ENCODE measurements at regions not wholly inside any gene's neighbourhood (a gene's known extent, or its start where the extent isn't known, plus 50 kb on each side); places are given as distances from the start of the nearest gene placed in this dataset.

DNA sequence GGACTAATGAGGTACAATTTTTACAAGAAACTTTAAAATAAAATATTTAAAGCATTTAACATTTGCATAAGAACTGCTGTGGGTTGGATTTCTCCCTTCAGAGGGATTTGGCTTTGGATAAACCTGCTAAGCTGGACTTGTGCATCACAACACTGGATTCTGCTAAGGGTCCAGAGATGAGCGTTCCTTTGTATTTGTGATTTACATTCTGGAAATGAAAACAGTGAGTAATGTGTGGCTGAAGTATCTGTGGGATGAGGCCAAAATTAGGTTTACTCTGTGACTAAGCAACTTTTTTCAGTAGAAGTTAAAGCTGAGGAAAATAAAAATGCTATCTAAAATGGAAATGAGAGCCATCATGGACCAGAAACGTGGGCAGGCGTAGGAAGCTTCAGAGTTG lies 494.3 kb downstream of the EPM2A start:
- no peak for FAIRE-seq

More for the DNA sequence above, 494.3 kb downstream of the EPM2A start:
- CTCF ChIA-PET (ENCODE audit: low intra/inter-chr PET ratio, low total read pairs) = no interaction called here
- no peaks in the 10 kb centered on the region for H4K20me1 ChIP-seq (ENCODE audit: insufficient read depth, low read length)
- in situ Hi-C loops (cut with HindIII; ENCODE audit: extremely low pct_ligation_motif_present, low pct_unique_long_range_greater_than_20kb) = no loop called here
- intact Hi-C loops (cut with micrococcal nuclease; ENCODE audit: unreplicated experiment) = no loop called here
- no peak for TF ChIP-seq ZKSCAN8 (CRISPR knock-in tag; IDR thresholded peaks at IDR 0.05; ENCODE audit: borderline replicate concordance)
- TF ChIP-seq EP300 (IDR thresholded peaks at IDR 0.05; ENCODE audit: low read depth in 2 of 2, low read length in 2 of 2) = peak in 1 of 2 experiments; percentile 46; a peak in 1 of 4 replicates
- no peak for TF ChIP-seq EP300 (CRISPR knock-in tag; IDR thresholded peaks at IDR 0.05; ENCODE audit: borderline replicate concordance)
- peak in 1 of 2 experiments; percentile 35; a peak in 1 of 4 replicates for TF ChIP-seq MAFK (conservative IDR thresholded peaks at IDR 0.05 in 1 of 2, IDR thresholded peaks at IDR 0.05 in 1 of 2; ENCODE audit: low read length in 2 of 2)
- TF ChIP-seq, protein P1, sequence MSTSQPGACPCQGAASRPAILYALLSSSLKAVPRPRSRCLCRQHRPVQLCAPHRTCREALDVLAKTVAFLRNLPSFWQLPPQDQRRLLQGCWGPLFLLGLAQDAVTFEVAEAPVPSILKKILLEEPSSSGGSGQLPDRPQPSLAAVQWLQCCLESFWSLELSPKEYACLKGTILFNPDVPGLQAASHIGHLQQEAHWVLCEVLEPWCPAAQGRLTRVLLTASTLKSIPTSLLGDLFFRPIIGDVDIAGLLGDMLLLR (CRISPR knock-in tag; IDR thresholded peaks at IDR 0.05) = no peak
- TF ChIP-seq, protein P2, sequence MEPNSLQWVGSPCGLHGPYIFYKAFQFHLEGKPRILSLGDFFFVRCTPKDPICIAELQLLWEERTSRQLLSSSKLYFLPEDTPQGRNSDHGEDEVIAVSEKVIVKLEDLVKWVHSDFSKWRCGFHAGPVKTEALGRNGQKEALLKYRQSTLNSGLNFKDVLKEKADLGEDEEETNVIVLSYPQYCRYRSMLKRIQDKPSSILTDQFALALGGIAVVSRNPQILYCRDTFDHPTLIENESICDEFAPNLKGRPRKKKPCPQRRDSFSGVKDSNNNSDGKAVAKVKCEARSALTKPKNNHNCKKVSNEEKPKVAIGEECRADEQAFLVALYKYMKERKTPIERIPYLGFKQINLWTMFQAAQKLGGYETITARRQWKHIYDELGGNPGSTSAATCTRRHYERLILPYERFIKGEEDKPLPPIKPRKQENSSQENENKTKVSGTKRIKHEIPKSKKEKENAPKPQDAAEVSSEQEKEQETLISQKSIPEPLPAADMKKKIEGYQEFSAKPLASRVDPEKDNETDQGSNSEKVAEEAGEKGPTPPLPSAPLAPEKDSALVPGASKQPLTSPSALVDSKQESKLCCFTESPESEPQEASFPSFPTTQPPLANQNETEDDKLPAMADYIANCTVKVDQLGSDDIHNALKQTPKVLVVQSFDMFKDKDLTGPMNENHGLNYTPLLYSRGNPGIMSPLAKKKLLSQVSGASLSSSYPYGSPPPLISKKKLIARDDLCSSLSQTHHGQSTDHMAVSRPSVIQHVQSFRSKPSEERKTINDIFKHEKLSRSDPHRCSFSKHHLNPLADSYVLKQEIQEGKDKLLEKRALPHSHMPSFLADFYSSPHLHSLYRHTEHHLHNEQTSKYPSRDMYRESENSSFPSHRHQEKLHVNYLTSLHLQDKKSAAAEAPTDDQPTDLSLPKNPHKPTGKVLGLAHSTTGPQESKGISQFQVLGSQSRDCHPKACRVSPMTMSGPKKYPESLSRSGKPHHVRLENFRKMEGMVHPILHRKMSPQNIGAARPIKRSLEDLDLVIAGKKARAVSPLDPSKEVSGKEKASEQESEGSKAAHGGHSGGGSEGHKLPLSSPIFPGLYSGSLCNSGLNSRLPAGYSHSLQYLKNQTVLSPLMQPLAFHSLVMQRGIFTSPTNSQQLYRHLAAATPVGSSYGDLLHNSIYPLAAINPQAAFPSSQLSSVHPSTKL (CRISPR knock-in tag; IDR thresholded peaks at IDR 0.05) = 0 out of 2 replicates have a peak, but pooled peaks have one; percentile 37
- TF ChIP-seq NFE2L2 (IDR thresholded peaks at IDR 0.05; ENCODE audit: low read length) = peak; percentile 77
- no peaks in the 10 kb centered on the region for H3K79me2 ChIP-seq (ENCODE audit: insufficient read depth, low read length)
- 49% methylated on average over 3 of the region's 3 CpGs for WGBS (ENCODE audit: low lambda C conversion rate)
- H2AFZ ChIP-seq (ENCODE audit: low read length) = no peak overlapping the region
- no peaks in the 10 kb centered on the region for H3K36me3 ChIP-seq (replicated peaks in 1 of 2; ENCODE audit: control insufficient read depth in 1 of 2, insufficient read depth in 2 of 2, low read length in 2 of 2)
- H3K27ac ChIP-seq (ENCODE audit: extremely low read length, insufficient read depth, low read length) = no peak overlapping the region
- H3K4me1 ChIP-seq (ENCODE audit: insufficient read depth, low read length) = peaks cover 29% of the 10 kb centered on the region
- BruUV-seq (replicated peaks) = no TSS peak
- no peak overlapping the region; the same call in 1 of the 2 replicates for H3K4me2 ChIP-seq (ENCODE audit: low read depth, low read length)
- no peaks in the 10 kb centered on the region for H3K9me3 ChIP-seq (ENCODE audit: low read length)
- ATAC-seq (peak; percentile 33; the same call in 1 of the 3 replicates), DNase-seq (ENCODE audit: low spot score) (peak; percentile 26)
- H3K4me3 ChIP-seq (replicated peaks in 1 of 3; ENCODE audit: insufficient read depth in 1 of 3, low read depth in 2 of 3, low read length in 3 of 3) = no peak overlapping the region
- H3K9ac ChIP-seq (ENCODE audit: insufficient read depth, low read depth, low read length) = no peak overlapping the region
- no peaks in the 10 kb centered on the region for H3K27me3 ChIP-seq (ENCODE audit: control insufficient read depth in 1 of 2, insufficient read depth in 2 of 2, low read length in 2 of 2)
- POLR2A ChIA-PET = no interaction called here

All from HepG2 (cell line).